COLO668 (cell line): ENCODE measurements at regions not wholly inside any gene's neighbourhood (a gene's known extent, or its start where the extent isn't known, plus 50 kb on each side); places are given as distances from the start of the nearest gene placed in this dataset.
A peak's percentile ranks its signal among the peaks of the same experiment; 100 is the strongest.

ENCODE experiments used
- DNase-seq: peaks from one replicate; lab custom pipeline; 2025; ENCODE audit not compliant: unreplicated experiment; lab: John Stamatoyannopoulos, UW

GRCh38 chr17:72360386-72360940, 239.6 kb downstream of the SOX9 start:
- no peak for DNase-seq

DNA sequence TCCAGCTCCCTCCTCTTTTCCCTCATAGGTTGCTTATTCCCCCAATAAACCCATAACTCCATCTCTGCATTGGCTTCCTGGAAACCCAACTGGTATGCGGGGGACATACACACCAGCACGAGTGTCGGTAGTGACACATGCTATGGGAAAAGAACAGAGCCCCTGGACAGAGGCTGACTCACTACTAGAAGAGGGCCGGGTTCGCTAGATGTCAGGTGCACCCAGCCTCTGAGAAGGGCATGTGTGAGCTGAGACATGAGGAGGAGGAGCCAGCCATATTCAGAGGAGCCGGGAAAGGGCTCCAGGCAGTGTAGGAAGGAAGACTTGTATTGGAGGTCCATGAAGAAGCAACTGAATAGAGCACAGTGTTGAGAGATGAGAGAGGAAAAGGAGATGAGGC, 241.1 kb downstream of the SOX9 start:
- DNase-seq, result no peak

DNA sequence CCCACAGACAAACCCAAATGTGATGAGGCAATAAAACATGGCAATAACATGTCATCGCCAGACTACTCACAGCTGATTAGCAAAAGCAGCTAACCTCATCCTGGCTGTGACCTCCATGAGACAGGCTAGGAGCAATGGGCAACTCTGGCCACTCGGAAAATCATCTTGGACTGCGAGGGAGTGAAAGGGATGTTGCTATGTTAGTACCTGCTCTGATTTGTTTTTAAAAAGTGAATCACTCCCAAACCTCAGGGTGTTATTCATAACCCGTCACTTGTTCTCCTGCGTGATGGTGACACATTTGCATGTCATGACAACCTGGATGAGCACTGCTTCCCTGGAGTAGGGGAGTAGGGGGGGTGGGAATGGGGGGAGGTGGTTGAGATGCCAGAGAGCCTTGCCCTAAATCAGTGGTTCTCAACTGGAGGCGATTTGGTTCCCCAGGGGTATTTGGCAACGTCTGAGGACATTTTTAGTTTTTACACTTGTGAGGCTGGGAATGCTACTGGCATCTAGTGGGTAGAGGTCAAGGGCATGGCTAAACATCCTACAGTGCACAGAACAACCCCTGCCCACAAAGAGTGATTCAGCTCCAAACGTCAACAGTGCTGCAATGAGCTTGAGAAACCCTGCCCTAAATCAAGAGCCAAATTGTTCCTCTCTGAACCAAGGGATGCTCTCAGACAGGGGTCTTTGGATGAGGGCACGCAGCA, 241.7 kb downstream of the SOX9 start:
- DNase-seq, result no peak

DNA sequence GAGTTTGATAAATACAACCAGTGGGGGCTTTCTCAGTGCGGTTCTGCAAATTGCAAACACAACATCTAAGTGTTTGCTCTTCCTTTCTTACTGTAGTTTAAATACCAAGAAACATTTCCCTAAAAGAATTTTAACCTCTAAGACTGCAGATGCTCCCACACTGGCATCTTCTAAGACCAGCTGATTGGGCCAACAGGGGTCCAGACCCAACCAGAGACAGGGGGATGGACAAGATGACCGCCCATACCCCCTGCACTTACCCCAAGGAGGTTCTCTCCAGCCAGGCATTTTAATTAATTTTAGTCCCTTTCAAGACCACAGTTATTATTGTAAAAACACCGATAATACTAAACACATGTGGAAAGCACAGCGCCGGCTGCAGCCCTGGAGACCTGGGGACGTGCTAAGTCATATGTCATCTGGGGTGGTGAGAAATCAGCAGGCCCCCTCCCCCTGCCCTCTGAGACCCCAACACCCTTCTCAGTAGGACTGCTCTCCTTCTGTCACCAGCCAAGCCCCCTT, 242.3 kb downstream of the SOX9 start:
- no peak for DNase-seq

GRCh38 chr17:72365857-72366414, 245.1 kb downstream of the SOX9 start:
- no peak for DNase-seq

- no peak for DNase-seq
Measured at GRCh38 chr17:72366626-72367025, 245.8 kb downstream of the SOX9 start.

- no peak for DNase-seq
Measured at GRCh38 chr17:72368191-72368590, 247.4 kb downstream of the SOX9 start.

DNA sequence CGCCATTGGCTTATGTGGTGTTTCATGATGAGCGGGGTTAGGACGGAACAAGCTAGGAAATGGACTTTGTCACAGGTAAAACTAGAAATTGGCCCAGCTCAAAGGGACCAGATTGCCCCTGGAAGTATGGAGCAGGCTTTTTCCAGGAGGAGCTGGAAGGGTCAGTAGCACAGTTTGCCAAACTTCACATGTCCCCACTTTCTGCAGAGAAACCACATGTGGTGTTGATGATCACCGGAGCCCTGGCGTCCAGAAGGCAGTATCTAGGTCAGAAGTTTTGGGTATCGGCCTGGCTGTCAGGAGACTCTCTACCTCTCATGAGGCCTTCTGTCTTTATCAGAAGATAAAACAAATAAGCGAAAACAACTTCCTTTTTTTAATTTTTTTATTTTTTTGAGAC, 248.5 kb downstream of the SOX9 start:
- DNase-seq, result no peak

DNA sequence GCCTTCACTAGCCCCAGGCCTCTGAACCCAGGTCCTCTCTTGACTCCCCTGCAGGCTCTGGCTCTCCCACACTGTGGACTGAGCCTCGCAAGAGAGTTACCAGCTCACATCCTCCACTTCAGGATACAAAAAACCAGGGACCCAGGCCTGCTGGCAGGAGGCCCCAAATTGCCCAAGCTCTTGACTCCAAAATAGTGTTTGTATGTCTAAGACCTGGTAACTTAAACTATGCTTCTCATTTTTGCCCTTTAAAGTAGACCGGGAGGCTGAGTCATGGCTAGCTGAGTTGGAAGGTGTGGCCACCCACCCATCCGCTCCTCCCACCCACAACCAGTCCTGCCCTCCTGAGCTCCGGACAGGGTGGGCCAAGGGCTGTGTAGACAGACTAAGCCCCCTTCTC, 250.0 kb downstream of the SOX9 start:
- DNase-seq, result no peak

GRCh38 chr17:72372185-72372584, 251.4 kb downstream of the SOX9 start:
- DNase-seq, result no peak

DNA sequence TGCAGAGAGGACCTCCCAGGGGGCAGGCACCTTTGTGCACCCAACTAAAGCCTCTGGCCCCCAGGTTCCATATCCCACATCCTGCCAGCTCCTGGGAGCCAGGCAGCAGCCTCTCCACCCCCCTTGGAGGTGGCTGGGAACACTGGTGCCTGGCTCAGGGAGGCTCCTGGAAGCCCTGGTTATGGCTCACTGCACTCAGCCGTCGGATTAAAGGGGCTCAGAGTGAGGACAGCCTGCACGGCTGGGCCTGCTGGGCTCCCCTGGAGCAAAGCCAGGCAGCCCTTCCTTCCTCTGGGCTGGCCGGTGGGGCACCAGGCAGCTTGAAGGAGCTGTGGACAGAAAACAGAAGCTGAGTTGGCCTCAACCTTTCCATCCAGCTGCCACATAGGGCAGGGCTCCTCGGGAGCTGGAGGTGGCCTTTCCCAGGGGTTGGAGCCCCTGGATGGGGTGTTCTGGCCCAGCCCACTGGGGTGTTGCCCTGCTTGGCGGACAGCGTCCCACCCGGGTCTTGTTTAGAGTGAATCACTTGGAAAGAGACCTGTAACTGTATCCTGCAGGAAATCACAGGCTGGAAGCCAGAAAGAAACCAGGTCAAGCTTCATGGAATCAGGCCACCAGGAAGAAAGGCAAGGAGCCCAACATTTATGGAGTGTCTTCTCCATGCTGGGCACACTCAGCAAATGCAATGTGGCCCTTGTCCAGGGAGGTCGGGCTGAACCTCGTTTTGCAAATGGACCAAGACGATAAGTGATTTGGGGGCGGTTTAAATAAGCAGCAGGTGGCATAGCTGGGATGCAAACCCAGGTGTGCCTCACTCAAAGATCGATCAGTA, 253.3 kb downstream of the SOX9 start:
- DNase-seq, result no peak

GRCh38 chr17:72376526-72377345, 255.9 kb downstream of the SOX9 start:
- DNase-seq, result no peak

- DNase-seq, result no peak
Measured at GRCh38 chr17:72378414-72379390, 257.9 kb downstream of the SOX9 start.

DNA sequence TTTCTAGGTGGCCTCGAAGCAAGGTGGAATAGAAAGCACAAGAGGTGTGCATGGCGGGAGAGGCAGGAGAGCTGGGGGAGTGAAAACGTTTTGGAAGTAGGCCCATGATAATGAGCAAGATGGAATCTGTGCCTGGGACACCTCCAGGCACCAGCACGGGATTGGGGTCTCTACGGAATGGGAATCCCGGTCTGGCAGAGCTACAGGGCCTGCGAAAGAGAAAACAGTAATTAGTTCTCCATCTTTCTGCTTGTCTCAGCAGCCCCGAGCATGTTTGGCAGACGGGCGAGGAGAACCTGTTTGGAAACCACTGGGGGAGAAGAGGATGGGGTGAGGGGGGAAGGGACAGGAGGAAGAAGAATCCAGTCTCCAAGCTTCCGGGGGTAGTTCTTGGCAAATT, 258.7 kb downstream of the SOX9 start:
- no peak for DNase-seq

DNA sequence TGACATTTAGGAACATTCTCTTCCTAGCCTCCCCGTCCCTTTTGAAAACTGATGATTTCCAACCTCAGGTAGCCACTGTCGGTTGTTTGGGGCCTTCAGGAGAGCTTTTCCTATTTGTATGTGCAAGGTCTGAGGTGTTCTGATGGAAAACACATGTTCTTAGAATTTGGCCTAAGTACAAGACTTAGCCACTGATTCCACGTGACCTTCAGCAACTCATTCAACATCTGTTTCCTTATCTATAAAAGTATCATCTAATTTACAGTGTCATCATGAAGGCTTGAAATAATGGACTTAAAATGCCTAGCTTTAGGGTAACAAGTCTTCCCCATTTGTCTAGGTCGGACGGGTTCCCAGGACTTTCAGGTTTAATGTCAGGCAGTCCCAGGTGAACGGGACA, 259.3 kb downstream of the SOX9 start:
- DNase-seq, result no peak

GRCh38 chr17:72380737-72381136, 259.9 kb downstream of the SOX9 start:
- no peak for DNase-seq

- DNase-seq, result peak; percentile 64
Measured at GRCh38 chr17:72381597-72382397, 261.0 kb downstream of the SOX9 start.

GRCh38 chr17:72382971-72383722, 262.3 kb downstream of the SOX9 start:
- no peak for DNase-seq
